ENCODE measurements at regions not wholly inside any gene's neighbourhood (a gene's known extent, or its start where the extent isn't known, plus 50 kb on each side); places are given as distances from the start of the nearest gene placed in this dataset.
"Not testable (repeated sequence)": the region's sequence is repeated elsewhere in the genome, so short reads cannot be mapped to it uniquely, and the experiment has no call there.

DNA sequence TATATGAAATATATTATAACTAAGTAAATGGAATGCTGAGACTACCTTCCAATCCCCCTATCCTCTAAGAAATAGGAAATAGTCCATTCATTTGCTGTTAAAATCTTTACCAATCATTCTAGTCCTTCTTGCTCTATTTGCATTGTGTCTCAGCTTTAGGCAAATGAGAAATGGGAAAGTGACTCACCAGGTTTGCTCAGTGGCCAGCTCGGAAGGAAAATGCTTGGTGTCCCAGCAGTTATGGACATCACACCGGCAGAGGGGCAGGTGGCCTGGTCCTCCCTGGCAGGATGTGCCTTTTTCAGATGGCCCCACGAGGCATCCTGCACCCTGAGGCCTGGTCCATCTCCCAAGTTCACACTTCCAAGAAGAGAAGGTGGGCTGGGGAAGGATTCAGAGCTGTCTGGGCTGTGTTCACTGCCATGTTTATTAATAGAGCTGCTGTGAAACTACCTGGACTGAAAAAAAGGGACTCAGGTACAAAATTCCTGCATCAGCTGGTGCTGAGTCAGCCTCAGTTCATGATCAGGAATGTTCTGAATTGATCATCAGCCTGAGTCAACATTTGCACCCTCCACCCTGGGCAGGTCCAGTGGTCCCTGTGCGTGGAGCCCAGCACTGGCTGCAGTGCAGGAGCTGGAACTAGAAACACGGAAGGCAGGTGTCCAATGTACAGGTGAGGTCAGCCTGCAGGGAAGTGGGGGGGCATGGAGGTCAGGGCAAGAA is 60.1 kb upstream of the ARL4C start:
- H3K4me1 ChIP-seq, result no peaks in the 10 kb centered on the region
- WGBS, 2 donors (ENCODE audit: low coverage in 1 of 2), result 87% methylated on average over 5 of the region's 5 CpGs; no CpG with 5 or more reads in 1 of the 2 donors
- H3K36me3 ChIP-seq, result no peaks in the 10 kb centered on the region
- no peak for DNase-seq
- in situ Hi-C loops (cut with MboI; ENCODE audit: low pct_ligation_motif_present in 1 of 4, low pct_unique_long_range_greater_than_20kb in 1 of 4, low sequenced_read_pairs in 3 of 4), result loop anchor here in 1 of 4 donors (10.0 to 25.0 kb wide), 2 partner anchors 558 to 1030 kb away; no protein-coding TSS in a partner anchor
- H3K27ac ChIP-seq, result no peak overlapping the region
- no peaks in the 10 kb centered on the region for H3K9me3 ChIP-seq
- TF ChIP-seq EP300 (IDR thresholded peaks at IDR 0.05; ENCODE audit: low read depth), result no peak
- no peak for TF ChIP-seq POLR2A (IDR thresholded peaks at IDR 0.05)
- no peak overlapping the region for H3K4me3 ChIP-seq
- intact Hi-C loops (cut with DNase I; ENCODE audit: low total_unique reads), result no loop called here
- no peaks in the 10 kb centered on the region for H3K27me3 ChIP-seq

DNA sequence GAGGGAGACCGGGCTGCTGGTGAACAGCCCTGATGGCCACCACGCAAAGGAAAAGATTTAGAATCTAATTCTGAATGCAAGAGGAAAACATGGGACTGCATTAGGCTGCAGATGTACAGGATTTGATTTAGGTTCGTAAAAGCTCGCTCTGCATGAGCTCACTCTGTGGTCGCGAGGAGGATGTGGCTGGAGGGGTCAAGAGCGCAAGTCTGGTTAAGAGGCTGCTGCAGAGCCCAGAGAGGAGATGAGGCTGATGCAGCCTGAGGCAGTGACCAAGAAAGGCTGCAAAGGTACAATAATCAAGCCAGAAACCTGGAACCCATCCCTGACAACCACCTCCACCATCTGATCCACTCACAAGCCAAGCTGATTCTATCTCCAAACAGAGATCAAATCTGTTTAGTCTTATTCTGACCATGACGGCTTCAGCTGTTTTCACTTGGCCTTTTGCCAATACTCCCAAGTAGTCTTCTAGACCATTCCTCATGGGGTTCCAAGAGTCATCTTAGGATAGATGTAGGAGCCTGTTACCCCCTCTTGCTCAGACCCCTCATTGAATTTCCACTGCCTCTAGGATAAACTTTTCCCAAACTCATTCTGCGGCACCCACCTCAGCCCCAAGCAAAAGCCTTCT is 58.9 kb upstream of the ARL4C start:
- intact Hi-C loops (cut with DNase I; ENCODE audit: low total_unique reads) (no loop called here), in situ Hi-C loops (cut with MboI; ENCODE audit: low pct_ligation_motif_present in 1 of 4, low pct_unique_long_range_greater_than_20kb in 1 of 4, low sequenced_read_pairs in 3 of 4) (loop anchor here in 1 of 4 donors (10.0 to 25.0 kb wide), 2 partner anchors 559 to 1032 kb away; no protein-coding TSS in a partner anchor)
- H3K27ac ChIP-seq, result no peak overlapping the region
- H3K4me3 ChIP-seq, result no peak overlapping the region
- WGBS, 2 donors (ENCODE audit: low coverage in 1 of 2), result 76 to 80% methylated on average over 1 to 9 of the region's 9 CpGs
- no peaks in the 10 kb centered on the region for H3K36me3 ChIP-seq
- no peak for DNase-seq
- H3K9me3 ChIP-seq, result no peaks in the 10 kb centered on the region
- TF ChIP-seq POLR2A (IDR thresholded peaks at IDR 0.05) (no peak), POLR2AphosphoS5 (IDR thresholded peaks at IDR 0.05) (no peak), EP300 (IDR thresholded peaks at IDR 0.05; ENCODE audit: low read depth) (no peak)
- TF ChIP-seq, protein P1, sequence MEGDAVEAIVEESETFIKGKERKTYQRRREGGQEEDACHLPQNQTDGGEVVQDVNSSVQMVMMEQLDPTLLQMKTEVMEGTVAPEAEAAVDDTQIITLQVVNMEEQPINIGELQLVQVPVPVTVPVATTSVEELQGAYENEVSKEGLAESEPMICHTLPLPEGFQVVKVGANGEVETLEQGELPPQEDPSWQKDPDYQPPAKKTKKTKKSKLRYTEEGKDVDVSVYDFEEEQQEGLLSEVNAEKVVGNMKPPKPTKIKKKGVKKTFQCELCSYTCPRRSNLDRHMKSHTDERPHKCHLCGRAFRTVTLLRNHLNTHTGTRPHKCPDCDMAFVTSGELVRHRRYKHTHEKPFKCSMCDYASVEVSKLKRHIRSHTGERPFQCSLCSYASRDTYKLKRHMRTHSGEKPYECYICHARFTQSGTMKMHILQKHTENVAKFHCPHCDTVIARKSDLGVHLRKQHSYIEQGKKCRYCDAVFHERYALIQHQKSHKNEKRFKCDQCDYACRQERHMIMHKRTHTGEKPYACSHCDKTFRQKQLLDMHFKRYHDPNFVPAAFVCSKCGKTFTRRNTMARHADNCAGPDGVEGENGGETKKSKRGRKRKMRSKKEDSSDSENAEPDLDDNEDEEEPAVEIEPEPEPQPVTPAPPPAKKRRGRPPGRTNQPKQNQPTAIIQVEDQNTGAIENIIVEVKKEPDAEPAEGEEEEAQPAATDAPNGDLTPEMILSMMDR (IDR thresholded peaks at IDR 0.05), result no peak
- no peaks in the 10 kb centered on the region for H3K4me1 ChIP-seq
- H3K27me3 ChIP-seq, result no peaks in the 10 kb centered on the region

DNA sequence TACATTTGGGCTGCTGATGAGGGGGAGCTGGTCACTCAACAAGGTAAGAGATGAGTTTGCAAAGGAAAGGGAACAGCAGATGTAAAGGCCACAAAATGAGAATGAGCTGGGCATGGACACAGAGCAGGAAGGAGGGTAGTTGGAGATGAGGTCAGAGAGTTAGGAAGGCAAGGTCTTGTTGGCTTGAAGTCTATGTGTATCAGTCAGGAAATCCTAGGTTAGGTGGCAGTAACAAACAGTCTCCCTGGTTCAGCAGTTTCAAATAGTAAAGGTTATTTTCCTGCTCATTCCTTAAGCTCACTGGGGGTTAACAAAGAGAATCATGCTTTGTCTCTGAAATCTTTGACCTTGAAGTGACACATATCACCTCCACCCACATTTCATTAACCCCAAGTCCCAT is 58.3 kb upstream of the ARL4C start:
- Histone ChIP-seq H3K36me3 (no peaks in the 10 kb centered on the region), H3K4me1 (no peaks in the 10 kb centered on the region), H3K4me3 (no peak overlapping the region), H3K9me3 (no peaks in the 10 kb centered on the region), H3K27ac (no peak overlapping the region), H3K27me3 (no peaks in the 10 kb centered on the region)
- intact Hi-C loops (cut with DNase I; ENCODE audit: low total_unique reads) (no loop called here), in situ Hi-C loops (cut with MboI; ENCODE audit: low pct_ligation_motif_present in 1 of 4, low pct_unique_long_range_greater_than_20kb in 1 of 4, low sequenced_read_pairs in 3 of 4) (loop anchor here in 1 of 4 donors (10.0 to 25.0 kb wide), 2 partner anchors 560 to 1032 kb away; no protein-coding TSS in a partner anchor)
- TF ChIP-seq, protein P1 (IDR thresholded peaks at IDR 0.05), result no peak
- TF ChIP-seq POLR2AphosphoS5 (IDR thresholded peaks at IDR 0.05) (no peak), EP300 (IDR thresholded peaks at IDR 0.05; ENCODE audit: low read depth) (no peak), POLR2A (IDR thresholded peaks at IDR 0.05) (no peak)
- no peak for DNase-seq

DNA sequence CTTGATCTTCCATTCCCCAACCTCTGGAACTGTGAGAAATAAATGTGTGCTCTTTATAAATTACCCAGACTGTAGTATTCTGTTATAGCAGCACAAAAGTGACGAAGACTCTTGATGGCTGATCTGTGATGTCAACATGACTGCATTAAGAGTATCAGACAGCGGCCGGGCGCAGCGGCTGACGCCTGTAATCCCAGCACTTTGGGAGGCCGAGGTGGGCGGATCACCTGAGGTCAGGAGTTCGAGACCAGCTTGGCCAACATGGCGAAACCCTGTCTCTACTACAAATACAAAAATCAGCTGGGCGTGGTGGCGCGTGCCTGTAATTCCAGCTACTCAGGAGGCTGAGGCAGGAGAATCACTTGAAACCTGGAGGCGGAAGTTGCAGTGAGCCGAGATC is 56.3 kb upstream of the ARL4C start:
- DNase-seq; intact Hi-C loops (cut with DNase I; ENCODE audit: low total_unique reads): not testable (repeated sequence)

DNA sequence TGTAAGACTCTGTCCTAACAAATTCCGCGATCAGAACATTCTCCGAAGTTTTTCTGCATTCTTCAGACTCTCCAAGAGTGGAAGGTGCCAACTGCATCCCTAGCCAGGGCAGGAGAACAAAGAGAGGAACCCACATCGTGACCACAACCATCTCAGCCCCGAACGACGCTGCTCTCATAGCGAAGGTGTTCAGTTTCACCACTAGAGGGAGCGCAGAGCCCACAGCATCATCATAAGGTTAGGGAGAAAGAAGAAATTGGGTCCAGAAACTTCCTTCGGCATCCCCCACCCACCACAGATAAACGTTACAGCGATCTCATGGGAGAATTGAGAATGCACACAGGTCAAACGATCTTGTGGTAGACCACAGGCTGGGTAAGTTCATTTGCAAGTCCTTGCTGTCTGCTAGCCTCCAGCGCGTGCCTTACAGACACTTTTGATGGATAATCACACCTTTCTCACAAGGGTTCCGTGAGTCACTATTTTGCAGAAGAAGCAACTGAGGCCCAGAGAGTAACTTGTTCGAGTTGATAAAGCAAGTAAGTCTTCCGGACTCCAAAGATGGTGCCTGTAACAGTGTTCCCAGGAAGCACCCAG is 53.7 kb upstream of the ARL4C start:
- no peak overlapping the region for H3K27ac ChIP-seq
- in situ Hi-C loops (cut with MboI; ENCODE audit: low pct_ligation_motif_present in 1 of 4, low pct_unique_long_range_greater_than_20kb in 1 of 4, low sequenced_read_pairs in 3 of 4), result loop anchor here in 3 of 4 donors (5.0 to 25.0 kb wide), 4 partner anchors 557 to 1037 kb away; no protein-coding TSS in a partner anchor
- 0 to 21% methylated on average over 1 to 18 of the region's 18 CpGs for WGBS, 2 donors (ENCODE audit: low coverage in 1 of 2)
- H3K4me3 ChIP-seq, result no peak overlapping the region
- H3K27me3 ChIP-seq, result peaks cover 5% of the 10 kb centered on the region
- H3K36me3 ChIP-seq, result no peaks in the 10 kb centered on the region
- DNase-seq, result peak; percentile 56
- H3K9me3 ChIP-seq, result no peaks in the 10 kb centered on the region
- H3K4me1 ChIP-seq, result no peaks in the 10 kb centered on the region
- intact Hi-C loops (cut with DNase I; ENCODE audit: low total_unique reads), result no loop called here
- TF ChIP-seq POLR2AphosphoS5 (IDR thresholded peaks at IDR 0.05) (no peak), EP300 (IDR thresholded peaks at IDR 0.05; ENCODE audit: low read depth) (no peak), POLR2A (IDR thresholded peaks at IDR 0.05) (no peak)
- TF ChIP-seq, protein P1 (IDR thresholded peaks at IDR 0.05), result peak; percentile 87 to 95 (median 90)

More for the DNA sequence above, 56.3 kb upstream of the ARL4C start:
- H3K9me3 ChIP-seq, H3K4me3 ChIP-seq, H3K27me3 ChIP-seq, H3K4me1 ChIP-seq, H3K36me3 ChIP-seq, H3K27ac ChIP-seq: not testable (repeated sequence)
- in situ Hi-C loops (cut with MboI; ENCODE audit: low pct_ligation_motif_present in 1 of 4, low pct_unique_long_range_greater_than_20kb in 1 of 4, low sequenced_read_pairs in 3 of 4), result loop anchor here in 3 of 4 donors (5.0 to 25.0 kb wide), 4 partner anchors 554 to 1034 kb away; no protein-coding TSS in a partner anchor
- WGBS, 2 donors (ENCODE audit: low coverage in 1 of 2), result 65 to 90% methylated on average over 2 to 15 of the region's 15 CpGs

All from transverse colon (tissue), 4 donors.